ENCODE measurements at regions not wholly inside any gene's neighbourhood (a gene's known extent, or its start where the extent isn't known, plus 50 kb on each side); places are given as distances from the start of the nearest gene placed in this dataset.

GRCh38 chr4:72902354-72902753, 167.2 kb downstream of the COX18 start:
- Histone ChIP-seq H3K4me1 (no peaks in the 10 kb centered on the region), H3K27me3 (no peaks in the 10 kb centered on the region), H3K9me3 (no peaks in the 10 kb centered on the region), H3K36me3 (no peaks in the 10 kb centered on the region), H3K4me3 (no peak overlapping the region), H3K27ac (no peak overlapping the region)
- TF ChIP-seq POLR2A (IDR thresholded peaks at IDR 0.05) (no peak), CTCF (IDR thresholded peaks at IDR 0.05) (no peak)
- DNase-seq: no peak

GRCh38 chr4:72901553-72901952, 168.0 kb downstream of the COX18 start:
- Histone ChIP-seq H3K9me3 (no peaks in the 10 kb centered on the region), H3K36me3 (no peaks in the 10 kb centered on the region), H3K4me1 (no peaks in the 10 kb centered on the region), H3K4me3 (no peak overlapping the region), H3K27me3 (no peaks in the 10 kb centered on the region), H3K27ac (no peak overlapping the region)
- TF ChIP-seq CTCF (IDR thresholded peaks at IDR 0.05) (no peak), POLR2A (IDR thresholded peaks at IDR 0.05) (no peak)
- no peak for DNase-seq

GRCh38 chr4:72900952-72901351, 168.6 kb downstream of the COX18 start:
- DNase-seq: no peak
- Histone ChIP-seq H3K27ac (no peak overlapping the region), H3K27me3 (no peaks in the 10 kb centered on the region), H3K9me3 (no peaks in the 10 kb centered on the region), H3K4me1 (no peaks in the 10 kb centered on the region), H3K36me3 (no peaks in the 10 kb centered on the region), H3K4me3 (no peak overlapping the region)
- TF ChIP-seq POLR2A (IDR thresholded peaks at IDR 0.05): no peak
- TF ChIP-seq CTCF (IDR thresholded peaks at IDR 0.05): no peak

- no peak for TF ChIP-seq POLR2A (IDR thresholded peaks at IDR 0.05)
- TF ChIP-seq CTCF (IDR thresholded peaks at IDR 0.05): no peak
- Histone ChIP-seq H3K27ac (no peak overlapping the region), H3K27me3 (no peaks in the 10 kb centered on the region), H3K9me3 (no peaks in the 10 kb centered on the region), H3K4me1 (no peaks in the 10 kb centered on the region), H3K36me3 (no peaks in the 10 kb centered on the region), H3K4me3 (no peak overlapping the region)
- DNase-seq: no peak
Measured at GRCh38 chr4:72899621-72900020, 169.9 kb downstream of the COX18 start.

- Histone ChIP-seq H3K4me3 (no peak overlapping the region), H3K27me3 (no peaks in the 10 kb centered on the region), H3K27ac (no peak overlapping the region), H3K4me1 (no peaks in the 10 kb centered on the region), H3K9me3 (no peaks in the 10 kb centered on the region), H3K36me3 (no peaks in the 10 kb centered on the region)
- no peak for DNase-seq
- TF ChIP-seq POLR2A (IDR thresholded peaks at IDR 0.05): no peak
- TF ChIP-seq CTCF (IDR thresholded peaks at IDR 0.05): no peak
Measured at GRCh38 chr4:72899214-72899613, 170.3 kb downstream of the COX18 start.

GRCh38 chr4:72896515-72896914, 173.0 kb downstream of the COX18 start:
- Histone ChIP-seq H3K27me3 (no peaks in the 10 kb centered on the region), H3K4me3 (no peak overlapping the region), H3K27ac (no peak overlapping the region), H3K4me1 (no peaks in the 10 kb centered on the region), H3K9me3 (no peaks in the 10 kb centered on the region), H3K36me3 (no peaks in the 10 kb centered on the region)
- TF ChIP-seq POLR2A (IDR thresholded peaks at IDR 0.05) (no peak), CTCF (IDR thresholded peaks at IDR 0.05) (no peak)
- no peak for DNase-seq

Data from Peyer's patch (tissue), 4 donors.